HuH-7.5 (cell line): ENCODE measurements at regions not wholly inside any gene's neighbourhood (a gene's known extent, or its start where the extent isn't known, plus 50 kb on each side); places are given as distances from the start of the nearest gene placed in this dataset.

ENCODE experiments used
- DNase-seq: peaks from one replicate; pipeline ENCODE4 v3.0.0; 2011; ENCODE audit warnings: low spot score

DNA sequence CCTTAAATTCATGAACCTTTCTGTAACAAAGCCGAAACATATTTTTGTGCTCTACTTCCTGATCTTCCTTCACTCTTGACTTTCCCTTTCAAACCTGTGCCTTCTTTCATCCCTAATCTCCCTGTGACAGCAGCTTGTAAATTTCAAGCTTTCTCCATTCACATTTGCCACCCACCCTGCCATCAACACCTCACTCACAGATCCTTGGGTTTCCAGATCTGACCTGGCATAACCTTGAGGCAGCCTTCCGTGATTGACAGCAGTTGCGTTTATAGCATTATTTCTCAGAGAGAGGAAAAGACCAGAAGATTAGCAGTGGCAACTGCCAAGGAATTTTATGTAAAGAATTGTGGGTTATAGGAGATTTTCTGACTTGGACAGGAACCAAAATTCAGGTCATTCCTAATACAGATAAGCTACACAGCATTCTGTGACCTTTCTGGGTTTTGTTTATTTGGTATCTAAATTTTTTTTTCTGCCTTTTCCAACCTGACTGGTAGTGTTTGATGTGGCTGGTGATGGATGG lies 260.0 kb downstream of the NR2F1-AS1 start:
- DNase-seq = no peak

DNA sequence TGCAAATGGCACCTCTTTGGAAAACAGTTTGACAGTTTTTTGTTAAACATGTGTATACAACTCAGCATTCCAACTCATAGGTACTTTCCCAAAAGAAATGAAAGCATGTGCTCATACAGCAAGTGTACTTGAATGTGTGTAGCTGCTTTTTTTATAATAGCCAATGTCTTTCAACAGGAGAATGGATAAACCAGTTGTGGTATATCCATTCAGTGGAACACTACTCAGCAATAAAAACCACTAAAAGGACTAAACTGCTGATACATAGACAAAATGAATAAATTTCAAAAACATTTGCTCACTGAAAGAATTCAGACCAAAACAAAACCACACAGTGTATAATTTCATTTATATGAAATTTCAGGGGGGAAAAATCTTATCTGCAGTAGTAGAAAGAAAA lies 267.3 kb downstream of the NR2F1-AS1 start:
- no peak for DNase-seq

DNA sequence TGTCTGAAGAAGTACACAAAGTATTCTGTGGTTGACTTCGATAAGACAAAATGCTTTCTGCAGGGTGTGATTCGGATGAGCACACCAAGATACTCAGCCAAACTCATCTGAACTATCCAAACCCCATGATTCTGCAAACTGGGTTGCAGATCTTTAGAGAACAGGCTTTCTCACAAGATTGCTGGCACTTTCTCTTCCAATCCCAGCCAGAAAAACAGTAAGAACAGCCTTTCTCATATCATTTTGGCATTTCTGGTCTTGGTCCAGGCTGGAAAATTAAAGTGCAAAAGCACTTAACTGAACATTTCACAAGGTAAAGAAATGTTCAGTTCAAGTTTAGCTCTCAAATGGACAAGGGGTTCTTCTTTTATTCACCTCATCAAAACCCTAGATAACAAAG lies 269.1 kb downstream of the NR2F1-AS1 start:
- no peak for DNase-seq

DNA sequence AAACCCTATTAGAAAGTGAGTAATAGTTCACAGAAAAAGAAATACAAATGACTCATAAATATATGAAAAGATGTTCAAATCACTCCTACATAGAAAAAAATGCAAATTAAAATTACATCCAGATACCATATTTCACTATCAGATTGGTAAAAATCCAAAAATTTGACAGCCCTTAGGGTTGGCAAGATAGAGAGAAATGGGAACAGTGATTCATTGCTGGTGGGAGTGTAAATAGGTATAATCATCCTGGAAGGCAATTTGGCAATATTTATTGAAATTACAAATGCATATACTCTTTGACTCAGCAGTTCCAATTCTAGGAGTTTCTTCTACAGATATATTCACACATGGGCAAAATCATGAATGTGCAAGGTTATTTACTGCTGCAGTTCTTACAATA lies 273.5 kb downstream of the NR2F1-AS1 start:
- no peak for DNase-seq

DNA sequence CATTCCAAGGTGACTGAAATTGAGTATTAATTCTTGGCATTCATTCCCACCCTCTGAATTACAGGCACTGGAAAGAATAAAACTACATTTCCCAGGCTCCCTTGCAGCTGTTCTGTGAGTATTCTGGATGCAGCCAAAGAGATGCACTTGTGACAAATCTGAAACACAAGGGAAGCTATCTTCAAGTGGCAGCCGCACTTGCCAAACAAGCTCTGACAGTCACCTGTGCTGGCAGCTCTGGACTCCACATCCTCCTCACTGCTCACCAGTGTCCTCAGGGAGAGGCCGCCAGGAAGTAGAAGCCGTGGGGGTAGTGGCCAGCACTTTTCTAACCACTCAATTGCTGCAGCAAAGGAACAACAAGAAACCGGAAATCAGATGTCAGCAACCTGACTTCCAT lies 275.0 kb downstream of the NR2F1-AS1 start:
- DNase-seq = no peak

DNA sequence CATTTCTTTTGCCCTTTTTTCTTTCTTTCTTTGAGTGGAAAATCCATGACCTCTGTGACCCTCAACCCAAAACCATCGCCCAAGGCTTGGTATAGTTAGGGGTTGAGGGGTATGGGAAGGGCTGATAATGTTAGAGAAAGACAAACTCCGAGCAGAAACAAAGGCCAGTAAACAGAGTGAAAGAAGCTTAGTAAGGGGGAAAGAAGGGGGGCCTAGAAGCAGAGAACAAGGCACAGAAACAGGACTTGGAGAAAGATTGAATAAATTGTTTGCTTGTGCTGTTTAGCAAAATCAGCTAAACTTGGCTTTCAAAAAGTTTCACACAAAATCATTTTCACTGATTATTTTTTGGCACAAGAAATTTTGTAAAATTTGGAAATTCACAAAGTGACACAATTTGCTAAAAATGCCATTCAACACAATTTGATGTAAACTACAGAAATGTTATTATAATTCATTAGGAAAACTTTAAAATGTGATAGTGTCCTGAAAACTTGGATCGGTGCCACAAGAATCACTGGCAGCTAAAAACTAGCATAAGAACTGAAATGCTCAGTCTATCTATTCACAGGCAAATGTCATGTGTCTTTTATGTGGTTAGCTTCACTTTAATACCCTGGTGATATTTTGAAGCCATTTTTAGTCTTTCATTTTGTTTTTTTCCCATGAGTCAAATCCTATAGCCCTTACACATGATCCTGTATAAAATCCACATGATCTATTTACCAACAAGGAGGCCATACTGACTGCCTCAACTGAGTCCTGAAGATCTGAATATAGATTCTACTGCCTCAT lies 276.4 kb downstream of the NR2F1-AS1 start:
- no peak for DNase-seq

DNA sequence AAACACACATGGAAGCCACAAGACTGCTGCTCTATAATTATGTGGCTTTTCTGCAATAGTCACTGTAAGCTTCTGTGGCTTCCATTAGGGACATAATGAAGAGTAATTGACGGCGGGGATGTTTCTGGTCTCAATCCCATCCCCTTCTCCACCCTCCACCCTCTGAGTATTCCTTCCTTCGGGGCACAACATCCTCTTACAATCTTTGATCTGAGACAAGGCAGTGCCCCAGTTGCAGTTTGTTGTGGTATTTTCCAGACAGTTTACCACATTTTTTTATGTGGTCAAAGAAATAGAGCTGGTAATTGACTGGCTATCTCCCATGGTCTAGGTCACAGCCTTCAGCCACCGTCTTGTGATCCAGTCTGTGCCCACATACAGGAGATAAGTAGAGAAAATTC lies 277.7 kb downstream of the NR2F1-AS1 start:
- DNase-seq = no peak

DNA sequence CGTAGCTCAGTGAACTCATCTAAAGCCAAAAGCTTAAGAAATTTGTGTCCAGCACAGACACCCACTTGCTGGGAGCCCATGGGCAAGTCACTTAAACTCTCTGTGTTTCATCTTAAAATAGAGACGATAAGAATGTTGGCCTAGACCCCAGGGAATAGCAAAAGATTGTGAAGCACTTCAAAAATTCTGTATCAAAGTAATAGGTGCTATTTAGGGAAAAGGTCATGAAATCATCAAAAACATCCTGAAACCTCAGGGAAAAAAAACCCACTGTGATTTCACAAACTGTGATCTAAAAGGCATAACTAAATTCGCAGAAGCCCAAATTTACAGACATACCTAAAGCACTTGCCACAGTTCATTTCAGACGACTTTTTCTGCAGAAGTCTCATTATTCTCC lies 278.3 kb downstream of the NR2F1-AS1 start:
- DNase-seq = no peak

DNA sequence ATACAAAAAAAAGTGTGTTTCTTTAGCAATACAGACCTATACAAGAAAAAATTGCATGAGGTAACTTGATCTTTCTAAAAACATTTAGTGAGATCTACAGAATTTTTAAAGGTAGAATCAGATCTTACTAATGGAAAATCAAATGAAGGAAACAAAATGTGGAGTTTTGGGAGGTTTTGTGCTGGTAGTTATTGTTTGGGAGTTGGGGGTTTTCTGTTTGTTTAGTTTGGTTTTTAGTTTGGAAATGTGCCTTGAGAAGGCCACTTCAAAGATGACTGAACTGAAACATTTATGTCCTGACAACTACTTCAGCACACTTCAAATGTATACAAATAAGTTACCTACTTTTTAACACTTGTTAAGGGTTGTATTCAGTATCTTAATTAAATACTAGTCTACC lies 280.1 kb downstream of the NR2F1-AS1 start:
- no peak for DNase-seq

DNA sequence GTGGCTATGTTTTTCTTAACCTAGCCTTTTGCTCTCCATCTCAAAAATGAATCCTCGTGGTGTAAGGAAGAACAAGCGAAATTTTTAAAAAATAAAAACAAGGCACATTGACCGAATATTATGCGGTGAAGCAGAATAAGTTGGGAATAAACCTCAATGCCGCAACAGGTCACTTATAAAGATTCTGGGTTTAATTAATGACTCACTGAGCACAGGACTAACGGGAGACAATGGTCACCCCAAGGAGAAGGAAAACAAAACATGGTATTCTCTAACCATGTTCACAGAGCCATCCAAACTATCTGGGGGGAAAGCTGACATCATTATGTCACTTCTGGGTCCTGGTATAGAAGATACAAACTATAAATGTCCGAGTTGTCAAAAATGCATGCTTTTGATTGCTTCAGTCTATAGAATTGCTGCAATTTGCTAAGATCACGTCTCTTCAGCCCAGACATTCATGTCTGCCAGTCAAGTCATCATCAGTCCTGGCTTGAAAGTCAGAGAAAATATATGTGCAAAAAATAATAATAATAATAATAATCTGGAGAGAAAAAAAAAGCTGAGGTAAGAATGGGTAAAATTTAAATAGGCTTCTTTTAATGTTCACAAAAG lies 280.6 kb downstream of the NR2F1-AS1 start:
- no peak for DNase-seq

DNA sequence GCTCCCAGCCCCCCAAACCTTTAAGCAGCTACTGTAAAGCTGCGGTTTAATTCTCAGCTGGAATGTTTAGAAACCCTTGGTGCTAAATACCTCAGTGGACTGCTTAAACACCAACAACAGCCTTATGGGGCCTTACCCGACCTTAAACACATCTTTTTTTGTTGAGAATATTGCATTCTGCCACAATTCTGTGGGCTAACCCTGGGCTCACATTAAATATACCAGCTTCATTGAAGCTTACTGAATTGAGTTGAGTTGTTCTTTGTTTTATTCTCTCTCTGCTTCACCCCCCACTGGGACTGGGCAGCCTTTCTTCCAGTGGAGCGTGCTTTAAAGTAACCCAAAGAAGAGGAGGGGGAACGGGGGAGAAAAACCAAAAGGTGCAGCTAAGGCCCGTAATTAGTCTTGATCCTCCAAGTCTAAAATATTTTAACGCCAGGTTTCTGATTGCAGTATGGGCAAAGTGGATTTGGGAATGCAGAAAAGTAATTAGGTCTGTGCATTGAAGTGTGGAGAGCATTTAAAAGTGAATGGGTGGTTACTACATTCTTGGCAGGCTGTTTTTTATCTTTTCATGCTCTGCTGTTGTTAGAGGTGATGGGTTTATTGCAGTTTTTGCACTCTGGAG lies 281.2 kb downstream of the NR2F1-AS1 start:
- DNase-seq = no peak

DNA sequence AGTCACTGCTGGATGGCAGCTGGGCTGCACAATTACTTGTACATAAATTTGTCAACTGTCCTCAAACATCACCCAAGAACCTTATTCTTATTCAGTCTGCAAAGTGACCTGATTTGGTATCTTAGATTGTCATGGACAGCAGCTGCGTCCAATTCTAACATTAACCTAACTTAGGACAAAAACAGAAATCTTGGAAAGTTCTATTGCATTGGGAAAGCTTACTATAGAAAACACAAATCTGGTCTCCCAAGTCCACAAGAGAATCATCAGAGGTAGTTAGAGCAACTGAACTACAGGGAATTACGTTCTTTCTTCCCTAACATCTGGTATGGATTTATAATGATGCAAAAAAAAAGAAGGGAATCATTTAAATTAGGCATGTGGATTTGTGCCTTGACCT lies 283.9 kb downstream of the NR2F1-AS1 start:
- DNase-seq = no peak

DNA sequence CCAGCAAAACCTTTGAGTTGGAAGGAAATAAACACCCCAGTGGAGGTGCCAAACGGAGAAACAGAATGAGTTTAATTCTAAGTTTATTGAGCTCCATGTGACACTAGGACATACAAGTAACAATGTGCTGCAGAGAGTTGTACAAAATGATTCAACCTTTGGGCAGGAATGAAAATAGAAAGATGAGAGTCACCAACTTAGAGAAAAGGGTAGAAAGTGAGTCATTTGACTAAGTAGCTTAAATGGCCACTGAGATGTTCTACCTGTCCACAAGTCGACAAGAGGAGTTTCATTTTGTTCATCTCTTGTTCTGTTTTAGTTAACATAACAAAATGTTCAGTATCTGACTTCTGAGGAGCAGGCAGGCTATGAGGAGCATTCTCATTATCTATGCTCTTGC lies 284.7 kb downstream of the NR2F1-AS1 start:
- no peak for DNase-seq

DNA sequence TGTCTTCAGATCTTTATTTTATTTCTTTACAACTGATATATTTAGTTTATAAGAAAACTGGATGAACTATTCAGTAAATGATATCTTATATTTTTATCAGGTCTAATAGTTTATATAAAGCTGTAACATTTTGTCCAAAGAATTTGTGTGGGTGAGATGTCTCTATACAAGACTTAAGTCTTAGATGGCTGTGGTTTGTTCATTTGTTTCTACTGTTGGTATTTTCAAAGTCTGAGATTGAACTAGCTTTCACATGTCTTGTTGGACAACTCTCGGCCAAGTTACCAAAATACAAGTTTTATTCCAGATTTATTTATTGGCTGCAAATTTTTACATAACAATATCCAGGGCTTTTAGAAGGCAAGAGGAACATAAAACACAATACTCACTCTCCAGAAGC lies 286.0 kb downstream of the NR2F1-AS1 start:
- no peak for DNase-seq

DNA sequence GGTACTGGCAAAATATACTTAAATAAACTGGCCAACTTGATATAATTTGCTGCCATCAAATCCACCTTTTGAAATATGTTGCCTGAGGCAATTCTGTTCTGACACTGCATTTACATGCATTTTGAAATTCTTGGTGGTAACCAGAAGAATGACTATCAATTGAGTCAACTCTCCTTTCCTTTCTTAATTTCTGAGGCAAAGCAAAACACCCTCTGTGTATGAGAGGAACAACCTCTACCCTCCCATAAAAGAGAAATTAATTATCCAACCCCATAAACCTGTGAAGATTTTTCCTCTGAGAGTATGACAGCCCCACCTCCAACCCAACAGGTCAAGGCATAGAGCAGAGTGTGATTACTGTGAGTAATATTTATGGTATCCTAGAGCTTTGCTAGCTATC lies 286.8 kb downstream of the NR2F1-AS1 start:
- no peak for DNase-seq

DNA sequence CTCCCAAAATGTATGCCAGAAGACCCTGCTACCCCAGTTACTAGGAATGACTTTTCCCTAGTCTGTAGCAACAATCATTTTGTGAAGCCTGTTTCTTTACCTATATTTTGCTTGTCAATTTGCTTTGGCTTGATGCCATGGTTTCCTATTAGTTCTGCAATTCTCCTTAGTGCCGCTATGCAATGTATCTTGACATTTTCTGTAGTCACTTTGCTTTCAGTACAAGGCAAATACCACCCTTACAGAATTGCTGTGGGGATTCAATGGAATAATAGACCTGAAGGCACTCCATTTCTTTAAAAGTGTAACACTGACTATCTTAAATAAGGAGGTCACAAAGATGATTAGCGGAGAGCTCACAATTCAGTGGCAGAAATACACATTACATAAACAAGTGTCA lies 291.1 kb downstream of the NR2F1-AS1 start:
- no peak for DNase-seq

DNA sequence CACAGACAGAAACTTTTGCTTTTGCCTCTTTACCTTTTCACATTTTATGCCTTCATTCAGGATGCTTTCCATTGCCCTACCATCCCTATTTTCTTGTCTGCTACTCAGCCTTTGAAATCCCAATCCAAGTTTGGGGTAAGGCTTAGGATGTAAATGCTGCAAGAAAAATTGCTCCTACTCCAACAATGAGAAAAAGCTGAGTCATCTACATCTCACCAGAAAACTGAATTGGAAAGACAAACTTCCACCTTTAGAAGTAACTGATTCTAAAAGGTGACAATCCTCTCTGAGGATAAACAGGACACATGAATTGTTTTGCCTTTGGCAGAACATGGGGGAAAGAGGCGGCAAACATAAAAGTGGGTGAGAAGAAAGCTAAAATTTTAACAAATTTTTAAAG lies 295.6 kb downstream of the NR2F1-AS1 start:
- no peak for DNase-seq

DNA sequence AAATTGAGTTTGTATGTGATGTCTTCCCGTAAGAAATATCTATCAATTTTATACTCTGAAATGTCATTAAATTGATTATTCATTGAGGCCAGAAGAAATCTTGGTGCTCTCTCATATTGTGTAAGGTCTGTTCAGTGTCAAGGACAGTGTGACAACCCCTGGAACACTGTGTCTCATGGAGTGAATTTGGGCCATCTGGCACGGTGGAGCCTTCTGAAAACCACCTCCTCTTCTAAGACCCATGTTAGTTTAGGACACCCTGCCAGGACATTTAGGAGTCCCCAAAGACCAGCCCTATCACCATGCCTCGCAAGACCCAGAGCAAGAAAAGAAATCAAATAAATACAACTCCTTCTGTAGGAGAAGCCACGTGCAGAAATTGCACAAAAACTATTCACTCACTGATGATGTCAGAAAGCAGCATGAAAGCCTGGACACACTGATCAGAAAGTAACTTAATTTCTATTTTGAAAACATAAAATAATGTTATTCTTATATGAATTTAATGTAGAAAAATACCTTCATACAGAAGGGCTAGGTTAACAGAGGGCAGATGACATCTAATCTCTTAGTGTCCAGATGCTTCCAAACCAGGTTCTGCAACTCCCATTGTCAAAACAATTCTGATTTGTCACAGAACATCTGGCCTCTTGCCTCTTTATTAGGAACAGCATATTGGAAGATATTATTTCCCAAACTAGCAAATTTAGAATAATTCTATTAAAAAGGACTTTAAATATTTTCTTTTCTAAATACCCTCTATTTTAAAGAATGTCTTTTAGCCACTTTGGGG lies 298.8 kb downstream of the NR2F1-AS1 start:
- DNase-seq = no peak

DNA sequence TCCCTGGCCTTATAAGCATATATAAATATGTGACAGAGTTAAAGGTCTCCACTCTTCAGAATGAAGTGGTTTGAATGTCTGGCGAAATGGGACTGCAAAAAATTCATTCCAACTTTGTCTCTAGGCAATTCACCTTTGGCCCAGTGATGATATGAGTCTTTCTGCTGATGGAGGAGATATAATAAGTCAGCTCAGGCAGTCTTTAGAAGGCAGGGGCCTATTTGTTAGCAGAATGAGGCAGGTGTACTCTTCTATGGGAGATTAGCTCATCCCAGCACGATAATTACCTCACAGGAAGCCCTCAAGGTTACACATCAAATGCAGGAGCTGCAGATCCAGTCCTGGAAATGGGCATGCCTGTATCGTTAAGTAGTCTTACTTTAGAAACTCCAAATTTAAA lies 300.5 kb downstream of the NR2F1-AS1 start:
- DNase-seq = no peak

DNA sequence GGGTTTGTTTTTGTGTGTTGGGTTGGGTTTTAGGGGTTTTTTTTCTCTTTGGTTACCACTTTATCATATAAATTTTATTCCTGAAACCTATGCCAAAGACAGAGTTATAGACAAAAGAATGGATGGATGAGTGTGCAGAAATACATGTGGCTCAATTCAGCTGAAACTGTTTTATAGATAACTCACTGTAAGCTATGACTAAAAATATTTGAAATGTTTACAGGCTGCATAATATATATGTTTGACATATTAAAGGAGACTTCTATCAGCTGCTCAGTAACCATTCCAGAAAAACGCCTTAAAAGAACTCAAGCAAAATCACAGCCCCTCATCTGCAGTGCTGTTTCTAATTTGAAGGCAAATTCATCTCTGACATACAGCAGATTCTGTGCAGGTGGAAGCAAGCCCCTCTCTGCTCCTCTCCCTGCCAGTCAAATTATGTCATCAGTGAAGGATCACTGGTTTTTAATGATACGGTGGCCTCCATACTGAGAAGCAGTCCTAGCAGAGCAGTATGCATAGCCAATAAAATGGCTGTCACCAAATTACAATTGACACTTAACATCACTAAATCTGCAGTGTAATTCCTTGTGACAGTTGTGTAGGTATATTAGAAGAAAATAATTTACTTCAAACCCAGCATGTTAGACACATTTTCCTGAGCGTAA lies 301.6 kb downstream of the NR2F1-AS1 start:
- DNase-seq = no peak

DNA sequence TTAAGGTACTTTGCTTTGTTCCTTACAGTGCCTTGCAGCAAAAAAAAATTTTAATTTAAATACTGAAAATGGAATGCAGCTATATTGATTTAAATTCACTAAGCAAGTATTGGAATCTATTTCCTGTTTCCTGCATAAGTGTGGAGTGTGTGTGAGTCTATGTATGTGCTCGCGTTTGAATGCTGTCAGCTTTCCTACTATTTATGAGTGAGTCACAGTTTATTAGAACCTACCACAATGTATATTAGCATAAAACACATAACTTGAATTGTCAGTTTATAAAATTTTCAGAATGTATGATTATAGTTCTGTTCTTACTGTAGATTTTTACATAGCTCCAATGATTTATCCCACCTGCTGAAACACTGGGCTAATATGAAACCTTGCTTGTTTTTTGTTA lies 302.1 kb downstream of the NR2F1-AS1 start:
- no peak for DNase-seq

DNA sequence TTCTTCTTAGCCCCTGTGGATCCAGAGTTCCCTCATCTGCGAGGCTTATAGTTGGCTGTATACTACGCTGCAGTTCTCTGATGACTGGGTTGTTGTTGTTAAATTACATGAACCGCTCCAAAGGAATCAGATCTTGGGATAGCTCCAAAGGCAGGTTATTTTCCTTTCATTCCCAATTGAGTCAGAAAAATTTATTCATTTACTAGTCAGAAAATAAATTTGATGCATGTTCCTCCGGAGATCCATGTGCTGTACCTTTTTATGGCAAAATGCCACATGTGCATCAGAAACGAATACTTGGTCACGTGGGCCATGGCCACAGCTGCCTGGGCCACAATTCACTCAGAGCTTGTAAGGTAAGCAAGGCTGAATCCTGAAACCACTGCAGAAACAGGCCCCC lies 304.0 kb downstream of the NR2F1-AS1 start:
- DNase-seq = no peak
